ENCODE measurements at regions not wholly inside any gene's neighbourhood (a gene's known extent, or its start where the extent isn't known, plus 50 kb on each side); places are given as distances from the start of the nearest gene placed in this dataset.

- DNase-seq = peak in 10 of 42 donors; percentile 3 to 43 (median 14)
- intact Hi-C loops (cut with DNase I) = no loop called here
These were observed 314.3 kb upstream of the OR4E1 start for GRCh38 chr14:21987937-21988336.

- DNase-seq = no peak
These were observed 311.5 kb upstream of the OR4E1 start for GRCh38 chr14:21985081-21985480.

GRCh38 chr14:21978999-21979314 is 305.3 kb upstream of the OR4E1 start:
- DNase-seq = no peak
- intact Hi-C loops (cut with DNase I) = no loop called here

More at GRCh38 chr14:21985081-21985480, 311.5 kb upstream of the OR4E1 start:
- intact Hi-C loops (cut with DNase I) = no loop called here

GRCh38 chr14:21978184-21978998 is 304.8 kb upstream of the OR4E1 start:
- peak in 32 of 42 donors; percentile 7 to 74 (median 34) for DNase-seq
- intact Hi-C loops (cut with DNase I) = no loop called here

GRCh38 chr14:21974741-21975140 is 301.1 kb upstream of the OR4E1 start:
- intact Hi-C loops (cut with DNase I) = no loop called here
- no peak for DNase-seq

- intact Hi-C loops (cut with DNase I) = no loop called here
- DNase-seq = no peak
These were observed 291.4 kb upstream of the OR4E1 start for GRCh38 chr14:21965042-21965441.

- no peak for DNase-seq
- intact Hi-C loops (cut with DNase I) = no loop called here
These were observed 290.6 kb upstream of the OR4E1 start for GRCh38 chr14:21964180-21964579.

- no peak for DNase-seq
- intact Hi-C loops (cut with DNase I) = no loop called here
These were observed 287.0 kb upstream of the OR4E1 start for GRCh38 chr14:21960636-21961035.

- intact Hi-C loops (cut with DNase I) = no loop called here
- no peak for DNase-seq
These were observed 268.3 kb upstream of the OR4E1 start for GRCh38 chr14:21941885-21942284.

- intact Hi-C loops (cut with DNase I) = no loop called here
- no peak for DNase-seq
These were observed 267.6 kb upstream of the OR4E1 start for GRCh38 chr14:21940887-21941856.

- intact Hi-C loops (cut with DNase I) = no loop called here
- no peak for DNase-seq
These were observed 266.2 kb upstream of the OR4E1 start for GRCh38 chr14:21939836-21940235.

- intact Hi-C loops (cut with DNase I) = no loop called here
- DNase-seq = no peak
These were observed 264.4 kb upstream of the OR4E1 start for GRCh38 chr14:21937996-21938395.

- no peak for DNase-seq
- intact Hi-C loops (cut with DNase I) = no loop called here
These were observed 260.1 kb upstream of the OR4E1 start for GRCh38 chr14:21933681-21934080.

GRCh38 chr14:21924479-21924878 is 250.9 kb upstream of the OR4E1 start:
- peak in 1 of 42 donors; percentile 11 for DNase-seq

GRCh38 chr14:21923820-21924219 is 250.2 kb upstream of the OR4E1 start:
- intact Hi-C loops (cut with DNase I) = no loop called here
- DNase-seq = no peak

More at GRCh38 chr14:21924479-21924878, 250.9 kb upstream of the OR4E1 start:
- intact Hi-C loops (cut with DNase I) = no loop called here

- intact Hi-C loops (cut with DNase I) = no loop called here
- DNase-seq = no peak
These were observed 247.8 kb upstream of the OR4E1 start for GRCh38 chr14:21921453-21921852.

- intact Hi-C loops (cut with DNase I) = no loop called here
- peak in 39 of 42 donors; percentile 12 to 88 (median 61) for DNase-seq
These were observed 244.2 kb upstream of the OR4E1 start for GRCh38 chr14:21917699-21918436.

GRCh38 chr14:21915826-21916225 is 242.2 kb upstream of the OR4E1 start:
- intact Hi-C loops (cut with DNase I) = no loop called here
- no peak for DNase-seq

GRCh38 chr14:21913759-21914158 is 240.1 kb upstream of the OR4E1 start:
- intact Hi-C loops (cut with DNase I) = no loop called here
- DNase-seq = peak in 38 of 42 donors; percentile 5 to 87 (median 55)

Measured in head of caudate nucleus (tissue), 42 donors.